HepG2 (cell line): ENCODE measurements at regions not wholly inside any gene's neighbourhood (a gene's known extent, or its start where the extent isn't known, plus 50 kb on each side); places are given as distances from the start of the nearest gene placed in this dataset.

Experiments used
- CHD2 ChIP-seq: IDR thresholded peaks from 2 replicates; pipeline ENCODE4 v1.6.1; 2011; ENCODE audit warnings: low read depth, low read length, improper control_type of control experiment
- HOXA3 ChIP-seq: sonication (generic); formaldehyde crosslinking; IDR thresholded peaks from 2 replicates; pipeline ENCODE4 v1.5.0; 2020; ENCODE audit warnings: missing genetic modification reagents
- POLR2A ChIP-seq, 2 experiments: IDR thresholded peaks; 2 replicates each; pipeline ENCODE4 v1.6.1; 2011; ENCODE audit warnings: low read depth in 2 of 2, low read length in 2 of 2, mild to moderate bottlenecking in 1 of 2, moderate library complexity in 1 of 2; ENCODE audit not compliant: insufficient read depth in 1 of 2
- POLR2AphosphoS5 ChIP-seq: IDR thresholded peaks from 2 replicates; pipeline ENCODE4 v1.6.1; 2012; ENCODE audit warnings: low read depth, low read length
- POLR2G ChIP-seq: fragments of 200-400 bp; formaldehyde crosslinking; IDR thresholded peaks from 2 replicates; pipeline ENCODE4 v1.6.1; 2018; ENCODE audit warnings: mild to moderate bottlenecking, low read depth, low read length, moderate library complexity
- ZBTB20 ChIP-seq: sonication (generic); formaldehyde crosslinking; IDR thresholded peaks from 2 replicates; pipeline ENCODE4 v1.8.1; 2023; ENCODE audit warnings: missing genetic modification reagents, low read depth, mild to moderate bottlenecking, borderline replicate concordance
- ZBTB21 ChIP-seq: sonication (generic); formaldehyde crosslinking; IDR thresholded peaks from 2 replicates; pipeline ENCODE4 v1.4.0; 2020; ENCODE audit warnings: missing genetic modification reagents
- ZNF30 ChIP-seq: sonication (generic); formaldehyde crosslinking; IDR thresholded peaks from 2 replicates; pipeline ENCODE4 v1.5.0; 2020; ENCODE audit warnings: mild to moderate bottlenecking, missing genetic modification reagents
- TF ChIP-seq, protein P1 (sequence below): sonication (generic); formaldehyde crosslinking; IDR thresholded peaks from 2 replicates; pipeline ENCODE4 v1.4.0; 2020; ENCODE audit warnings: missing genetic modification reagents, mild to moderate bottlenecking, borderline replicate concordance
- TF ChIP-seq, protein P2 (sequence below): sonication (generic); formaldehyde crosslinking; conservative IDR thresholded peaks from 2 replicates; pipeline ENCODE4 v1.4.0; 2020; ENCODE audit warnings: missing genetic modification reagents
- TF ChIP-seq, protein P3 (sequence below): sonication (generic); formaldehyde crosslinking; IDR thresholded peaks from 2 replicates; pipeline ENCODE4 v1.5.0; 2020; ENCODE audit warnings: mild to moderate bottlenecking, missing genetic modification reagents, moderate library complexity
- TF ChIP-seq, protein P4 (sequence below), 2 experiments: sonication (generic) in 1 of 2; formaldehyde crosslinking in 1 of 2; IDR thresholded peaks; 2 replicates each; pipeline versions ENCODE4 v1.5.1 to v1.6.1; 2011 to 2020; ENCODE audit warnings: borderline replicate concordance in 1 of 2, low read depth in 1 of 2, low read length in 1 of 2, mild to moderate bottlenecking in 1 of 2, missing genetic modification reagents in 1 of 2, moderate library complexity in 1 of 2

DNA sequence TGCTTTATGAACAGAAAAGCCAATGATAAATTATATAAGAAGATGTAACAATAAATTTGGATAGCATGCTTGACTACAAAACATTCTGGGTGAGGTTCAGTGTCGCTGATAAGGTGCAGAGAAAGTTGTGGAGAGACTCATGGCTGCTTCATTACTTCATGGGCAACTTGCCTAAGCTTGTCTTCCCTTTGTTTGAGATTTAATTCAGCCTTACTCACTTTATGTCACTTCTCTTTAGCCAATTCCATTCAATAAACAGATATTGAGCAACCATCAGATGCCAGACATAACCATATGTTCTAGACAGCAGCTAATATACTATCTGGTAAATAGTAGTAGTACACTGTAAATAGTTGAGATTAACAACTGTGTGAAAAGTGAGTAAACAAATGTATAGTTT, 401.5 kb upstream of the FRG2C start:
- TF ChIP-seq, protein P1, sequence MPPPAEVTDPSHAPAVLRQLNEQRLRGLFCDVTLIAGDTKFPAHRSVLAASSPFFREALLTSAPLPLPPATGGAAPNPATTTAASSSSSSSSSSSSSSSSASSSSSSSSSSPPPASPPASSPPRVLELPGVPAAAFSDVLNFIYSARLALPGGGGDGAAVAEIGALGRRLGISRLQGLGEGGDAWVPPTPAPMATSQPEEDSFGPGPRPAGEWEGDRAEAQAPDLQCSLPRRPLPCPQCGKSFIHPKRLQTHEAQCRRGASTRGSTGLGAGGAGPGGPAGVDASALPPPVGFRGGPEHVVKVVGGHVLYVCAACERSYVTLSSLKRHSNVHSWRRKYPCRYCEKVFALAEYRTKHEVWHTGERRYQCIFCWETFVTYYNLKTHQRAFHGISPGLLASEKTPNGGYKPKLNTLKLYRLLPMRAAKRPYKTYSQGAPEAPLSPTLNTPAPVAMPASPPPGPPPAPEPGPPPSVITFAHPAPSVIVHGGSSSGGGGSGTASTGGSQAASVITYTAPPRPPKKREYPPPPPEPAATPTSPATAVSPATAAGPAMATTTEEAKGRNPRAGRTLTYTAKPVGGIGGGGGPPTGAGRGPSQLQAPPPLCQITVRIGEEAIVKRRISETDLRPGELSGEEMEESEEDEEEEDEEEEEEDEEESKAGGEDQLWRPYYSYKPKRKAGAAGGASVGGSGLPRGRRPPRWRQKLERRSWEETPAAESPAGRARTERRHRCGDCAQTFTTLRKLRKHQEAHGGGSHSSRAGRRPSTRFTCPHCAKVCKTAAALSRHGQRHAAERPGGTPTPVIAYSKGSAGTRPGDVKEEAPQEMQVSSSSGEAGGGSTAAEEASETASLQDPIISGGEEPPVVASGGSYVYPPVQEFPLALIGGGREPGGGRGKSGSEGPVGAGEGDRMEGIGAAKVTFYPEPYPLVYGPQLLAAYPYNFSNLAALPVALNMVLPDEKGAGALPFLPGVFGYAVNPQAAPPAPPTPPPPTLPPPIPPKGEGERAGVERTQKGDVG (CRISPR knock-in tag), result no peak
- TF ChIP-seq, protein P2, sequence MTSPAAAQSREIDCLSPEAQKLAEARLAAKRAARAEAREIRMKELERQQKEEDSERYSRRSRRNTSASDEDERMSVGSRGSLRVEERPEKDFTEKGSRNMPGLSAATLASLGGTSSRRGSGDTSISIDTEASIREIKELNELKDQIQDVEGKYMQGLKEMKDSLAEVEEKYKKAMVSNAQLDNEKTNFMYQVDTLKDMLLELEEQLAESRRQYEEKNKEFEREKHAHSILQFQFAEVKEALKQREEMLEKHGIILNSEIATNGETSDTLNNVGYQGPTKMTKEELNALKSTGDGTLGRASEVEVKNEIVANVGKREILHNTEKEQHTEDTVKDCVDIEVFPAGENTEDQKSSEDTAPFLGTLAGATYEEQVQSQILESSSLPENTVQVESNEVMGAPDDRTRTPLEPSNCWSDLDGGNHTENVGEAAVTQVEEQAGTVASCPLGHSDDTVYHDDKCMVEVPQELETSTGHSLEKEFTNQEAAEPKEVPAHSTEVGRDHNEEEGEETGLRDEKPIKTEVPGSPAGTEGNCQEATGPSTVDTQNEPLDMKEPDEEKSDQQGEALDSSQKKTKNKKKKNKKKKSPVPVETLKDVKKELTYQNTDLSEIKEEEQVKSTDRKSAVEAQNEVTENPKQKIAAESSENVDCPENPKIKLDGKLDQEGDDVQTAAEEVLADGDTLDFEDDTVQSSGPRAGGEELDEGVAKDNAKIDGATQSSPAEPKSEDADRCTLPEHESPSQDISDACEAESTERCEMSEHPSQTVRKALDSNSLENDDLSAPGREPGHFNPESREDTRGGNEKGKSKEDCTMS, result no peak
- TF ChIP-seq ZBTB21 (CRISPR knock-in tag), result no peak
- no peak for TF ChIP-seq CHD2
- TF ChIP-seq, protein P3, sequence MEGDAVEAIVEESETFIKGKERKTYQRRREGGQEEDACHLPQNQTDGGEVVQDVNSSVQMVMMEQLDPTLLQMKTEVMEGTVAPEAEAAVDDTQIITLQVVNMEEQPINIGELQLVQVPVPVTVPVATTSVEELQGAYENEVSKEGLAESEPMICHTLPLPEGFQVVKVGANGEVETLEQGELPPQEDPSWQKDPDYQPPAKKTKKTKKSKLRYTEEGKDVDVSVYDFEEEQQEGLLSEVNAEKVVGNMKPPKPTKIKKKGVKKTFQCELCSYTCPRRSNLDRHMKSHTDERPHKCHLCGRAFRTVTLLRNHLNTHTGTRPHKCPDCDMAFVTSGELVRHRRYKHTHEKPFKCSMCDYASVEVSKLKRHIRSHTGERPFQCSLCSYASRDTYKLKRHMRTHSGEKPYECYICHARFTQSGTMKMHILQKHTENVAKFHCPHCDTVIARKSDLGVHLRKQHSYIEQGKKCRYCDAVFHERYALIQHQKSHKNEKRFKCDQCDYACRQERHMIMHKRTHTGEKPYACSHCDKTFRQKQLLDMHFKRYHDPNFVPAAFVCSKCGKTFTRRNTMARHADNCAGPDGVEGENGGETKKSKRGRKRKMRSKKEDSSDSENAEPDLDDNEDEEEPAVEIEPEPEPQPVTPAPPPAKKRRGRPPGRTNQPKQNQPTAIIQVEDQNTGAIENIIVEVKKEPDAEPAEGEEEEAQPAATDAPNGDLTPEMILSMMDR (CRISPR knock-in tag), result no peak
- no peak for TF ChIP-seq POLR2G
- TF ChIP-seq, protein P4, sequence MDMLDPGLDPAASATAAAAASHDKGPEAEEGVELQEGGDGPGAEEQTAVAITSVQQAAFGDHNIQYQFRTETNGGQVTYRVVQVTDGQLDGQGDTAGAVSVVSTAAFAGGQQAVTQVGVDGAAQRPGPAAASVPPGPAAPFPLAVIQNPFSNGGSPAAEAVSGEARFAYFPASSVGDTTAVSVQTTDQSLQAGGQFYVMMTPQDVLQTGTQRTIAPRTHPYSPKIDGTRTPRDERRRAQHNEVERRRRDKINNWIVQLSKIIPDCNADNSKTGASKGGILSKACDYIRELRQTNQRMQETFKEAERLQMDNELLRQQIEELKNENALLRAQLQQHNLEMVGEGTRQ (IDR thresholded peaks at IDR 0.05; ENCODE audit: low read depth, low read length), result no peak
- TF ChIP-seq, protein P4 (CRISPR knock-in tag; IDR thresholded peaks at IDR 0.05; ENCODE audit: borderline replicate concordance), result no peak
- TF ChIP-seq ZNF30, result no peak
- no peak for TF ChIP-seq POLR2AphosphoS5
- TF ChIP-seq ZBTB20 (CRISPR knock-in tag), result no peak
- TF ChIP-seq HOXA3 (CRISPR knock-in tag), result no peak
- TF ChIP-seq POLR2A (IDR thresholded peaks at IDR 0.05; ENCODE audit: insufficient read depth in 1 of 2, low read depth in 2 of 2, low read length in 2 of 2), result no peak
